ENCODE measurements at regions not wholly inside any gene's neighbourhood (a gene's known extent, or its start where the extent isn't known, plus 50 kb on each side); places are given as distances from the start of the nearest gene placed in this dataset.

- Histone ChIP-seq H2AFZ (ENCODE audit: low read length) (no peak overlapping the region), H2BK120ac (replicated peaks; ENCODE audit: low read depth, low read length) (no peak overlapping the region), H3K14ac (ENCODE audit: insufficient read length) (no peak overlapping the region), H3K4me1 (replicated peaks in 1 of 4; ENCODE audit: control insufficient read depth in 3 of 4, insufficient read depth in 4 of 4, low read length in 3 of 4) (0 out of 7 replicates have a peak, but pooled peaks cover 0 to 2% (median 0%) of the 10 kb centered on the region in 4 experiments), H3K27ac (ENCODE audit: low read depth, low read length) (no peak overlapping the region), H3K23ac (ENCODE audit: insufficient read length) (no peak overlapping the region), H3K9ac (replicated peaks in 1 of 4; ENCODE audit: extremely low read depth in 1 of 4, low read depth in 3 of 4, low read length in 3 of 4) (no peak overlapping the region), H2BK5ac (ENCODE audit: low read depth, low read length) (no peak overlapping the region), H3K4me3 (ENCODE audit: extremely low read depth in 1 of 4, insufficient read depth in 2 of 4, low read depth in 3 of 4, low read length in 4 of 4) (no peak overlapping the region), H3K56ac (replicated peaks; ENCODE audit: insufficient read length, low read depth, low read length) (no peak overlapping the region), H3K18ac (ENCODE audit: extremely low read depth, low read length) (no peak overlapping the region), H2BK15ac (ENCODE audit: low read length) (no peak overlapping the region), H4K5ac (ENCODE audit: insufficient read length, low read depth, low read length) (no peak overlapping the region), H3K4me2 (ENCODE audit: insufficient read depth in 1 of 2, low read depth in 2 of 2, low read length in 2 of 2) (no peak overlapping the region), H3K79me2 (ENCODE audit: control insufficient read depth in 1 of 2, insufficient read depth in 2 of 2, low read length in 2 of 2) (no peaks in the 10 kb centered on the region), H3K4ac (replicated peaks; ENCODE audit: insufficient read length, low read depth, low read length) (no peak overlapping the region), H4K20me1 (replicated peaks in 1 of 2; ENCODE audit: control insufficient read depth in 1 of 2, insufficient read depth in 2 of 2, low read length in 2 of 2) (no peaks in the 10 kb centered on the region), H4K91ac (replicated peaks; ENCODE audit: insufficient read length, low read length) (no peak overlapping the region), H3K27me3 (replicated peaks in 1 of 4; ENCODE audit: control insufficient read depth in 3 of 4, extremely low read depth in 1 of 4, insufficient read depth in 3 of 4, low read length in 3 of 4) (no peaks in the 10 kb centered on the region), H2BK20ac (ENCODE audit: low read length) (no peak overlapping the region), H3K9me3 (ENCODE audit: insufficient read depth in 2 of 2, low read depth in 1 of 2, low read length in 1 of 2) (no peaks in the 10 kb centered on the region), H3K79me1 (ENCODE audit: low read depth, low read length) (no peaks in the 10 kb centered on the region), H2AK5ac (ENCODE audit: low read depth, low read length) (no peak overlapping the region), H3K36me3 (ENCODE audit: control insufficient read depth in 2 of 4, insufficient read depth in 4 of 4, low read length in 3 of 4) (no peaks in the 10 kb centered on the region), H2BK12ac (ENCODE audit: low read depth, low read length) (no peak overlapping the region), H3K23me2 (ENCODE audit: low read depth, low read length) (no peaks in the 10 kb centered on the region), H4K8ac (ENCODE audit: extremely low read depth, insufficient read depth, low read length) (no peak overlapping the region)
- POLR2A ChIA-PET (ENCODE audit: partially characterized antibody) = no interaction called here
- FAIRE-seq = no peak
- WGBS, 2 experiments (ENCODE audit: extremely low coverage in 1 of 2, insufficient coverage in 1 of 2, insufficient read length in 1 of 2, insufficient replicate concordance in 2 of 2, low coverage in 1 of 2, low lambda C conversion rate in 2 of 2, missing lambda C conversion rate in 1 of 2) = 93% methylated on average over 4 of the region's 4 CpGs; no CpG with 5 or more reads in 1 of the 2 experiments
- DNase-seq (ENCODE audit: low read depth in 1 of 2, low spot score in 2 of 2) = no peak
- CTCF ChIA-PET (ENCODE audit: partially characterized antibody) = no interaction called here
- TF ChIP-seq PHF8 (conservative IDR thresholded peaks at IDR 0.05; ENCODE audit: low read depth, low read length) = no peak
- TF ChIP-seq SP4 (IDR thresholded peaks at IDR 0.05; ENCODE audit: low read length) = no peak
- TF ChIP-seq ASH2L (IDR thresholded peaks at IDR 0.05; ENCODE audit: low read length) = no peak
- TF ChIP-seq ATF3 (IDR thresholded peaks at IDR 0.05; ENCODE audit: insufficient read depth, low read depth, low read length) = no peak
Measured at GRCh38 chr9:15068261-15068660, 158.0 kb upstream of the FREM1 start.
